ENCODE measurements at regions not wholly inside any gene's neighbourhood (a gene's known extent, or its start where the extent isn't known, plus 50 kb on each side); places are given as distances from the start of the nearest gene placed in this dataset.

GRCh38 chr2:7788736-7789135, 871.5 kb downstream of the RNF144A start:
- H3K36me3 ChIP-seq (replicated peaks in 1 of 2; ENCODE audit: control insufficient read depth in 1 of 2, insufficient read depth in 2 of 2, low read length in 2 of 2) = no peaks in the 10 kb centered on the region
- H3K27ac ChIP-seq (ENCODE audit: low read depth in 1 of 2, low read length in 2 of 2) = no peak overlapping the region
- no peaks in the 10 kb centered on the region for H3K4me1 ChIP-seq (ENCODE audit: control insufficient read depth in 1 of 2, insufficient read depth in 2 of 2, low read length in 2 of 2)
- Mint-ChIP-seq H3K27me3 (ENCODE audit: low read depth in 3 of 3) (peaks cover 0 to 3% (median 0%) of the 10 kb centered on the region in 3 donors), H3K9me3 (peaks cover 0 to 2% (median 0%) of the 10 kb centered on the region in 7 donors), H3K36me3 (no peaks in the 10 kb centered on the region), H3K4me1 (peaks cover 3% of the 10 kb centered on the region), H3K27ac (no peak overlapping the region), H3K4me3 (no peak overlapping the region)
- no peaks in the 10 kb centered on the region for H3K9me3 ChIP-seq (replicated peaks in 1 of 2; ENCODE audit: control insufficient read depth in 1 of 2, insufficient read depth in 1 of 2, low read length in 2 of 2)
- H3K4me2 ChIP-seq (replicated peaks; ENCODE audit: extremely low read depth, low read length, poor library complexity, severe bottlenecking) = no peak overlapping the region
- 100% methylated on average over 3 of the region's 8 CpGs for WGBS (ENCODE audit: insufficient coverage)
- no peaks in the 10 kb centered on the region for H3K79me2 ChIP-seq (ENCODE audit: insufficient read depth, low read length)
- no peaks in the 10 kb centered on the region for H3K27me3 ChIP-seq (ENCODE audit: control insufficient read depth in 2 of 2, insufficient read depth in 2 of 2, low read length in 2 of 2)
- no peak overlapping the region for H2AFZ ChIP-seq (ENCODE audit: insufficient read depth, low read depth, low read length, poor library complexity, severe bottlenecking)
- TF ChIP-seq, protein P1, sequence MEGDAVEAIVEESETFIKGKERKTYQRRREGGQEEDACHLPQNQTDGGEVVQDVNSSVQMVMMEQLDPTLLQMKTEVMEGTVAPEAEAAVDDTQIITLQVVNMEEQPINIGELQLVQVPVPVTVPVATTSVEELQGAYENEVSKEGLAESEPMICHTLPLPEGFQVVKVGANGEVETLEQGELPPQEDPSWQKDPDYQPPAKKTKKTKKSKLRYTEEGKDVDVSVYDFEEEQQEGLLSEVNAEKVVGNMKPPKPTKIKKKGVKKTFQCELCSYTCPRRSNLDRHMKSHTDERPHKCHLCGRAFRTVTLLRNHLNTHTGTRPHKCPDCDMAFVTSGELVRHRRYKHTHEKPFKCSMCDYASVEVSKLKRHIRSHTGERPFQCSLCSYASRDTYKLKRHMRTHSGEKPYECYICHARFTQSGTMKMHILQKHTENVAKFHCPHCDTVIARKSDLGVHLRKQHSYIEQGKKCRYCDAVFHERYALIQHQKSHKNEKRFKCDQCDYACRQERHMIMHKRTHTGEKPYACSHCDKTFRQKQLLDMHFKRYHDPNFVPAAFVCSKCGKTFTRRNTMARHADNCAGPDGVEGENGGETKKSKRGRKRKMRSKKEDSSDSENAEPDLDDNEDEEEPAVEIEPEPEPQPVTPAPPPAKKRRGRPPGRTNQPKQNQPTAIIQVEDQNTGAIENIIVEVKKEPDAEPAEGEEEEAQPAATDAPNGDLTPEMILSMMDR (IDR thresholded peaks at IDR 0.05) = no peak
- no peaks in the 10 kb centered on the region for H4K20me1 ChIP-seq (ENCODE audit: insufficient read depth, low read length)
- H3K4me3 ChIP-seq (replicated peaks in 1 of 3; ENCODE audit: low read depth in 2 of 3, low read length in 3 of 3) = no peak overlapping the region
- H3K9ac ChIP-seq (ENCODE audit: insufficient read depth, low read length, poor library complexity, severe bottlenecking) = no peak overlapping the region
- no peak for DNase-seq
- intact Hi-C loops (cut with micrococcal nuclease) = no loop called here

- no peak overlapping the region for H3K27ac ChIP-seq (ENCODE audit: low read depth in 1 of 2, low read length in 2 of 2)
- no peaks in the 10 kb centered on the region for H4K20me1 ChIP-seq (ENCODE audit: insufficient read depth, low read length)
- no peak overlapping the region for H3K27ac Mint-ChIP-seq
- H3K9ac ChIP-seq (ENCODE audit: insufficient read depth, low read length, poor library complexity, severe bottlenecking) = no peak overlapping the region
- intact Hi-C loops (cut with micrococcal nuclease) = no loop called here
- no peaks in the 10 kb centered on the region for H3K79me2 ChIP-seq (ENCODE audit: insufficient read depth, low read length)
- peaks cover 28 to 29% of the 10 kb centered on the region in 2 donors for H3K4me1 ChIP-seq (ENCODE audit: control insufficient read depth in 1 of 2, insufficient read depth in 2 of 2, low read length in 2 of 2)
- H3K27me3 Mint-ChIP-seq (ENCODE audit: low read depth in 3 of 3) = peaks cover 0 to 2% (median 0%) of the 10 kb centered on the region in 3 donors
- H3K9me3 Mint-ChIP-seq = peaks cover 0 to 2% (median 0%) of the 10 kb centered on the region in 7 donors
- no peak overlapping the region for H3K4me3 Mint-ChIP-seq
- WGBS (ENCODE audit: insufficient coverage) = 94% methylated on average over 4 of the region's 7 CpGs
- H2AFZ ChIP-seq (ENCODE audit: insufficient read depth, low read depth, low read length, poor library complexity, severe bottlenecking) = no peak overlapping the region
- no peaks in the 10 kb centered on the region for H3K36me3 ChIP-seq (replicated peaks in 1 of 2; ENCODE audit: control insufficient read depth in 1 of 2, insufficient read depth in 2 of 2, low read length in 2 of 2)
- H3K9me3 ChIP-seq (replicated peaks in 1 of 2; ENCODE audit: control insufficient read depth in 1 of 2, insufficient read depth in 1 of 2, low read length in 2 of 2) = no peaks in the 10 kb centered on the region
- DNase-seq = no peak
- H3K4me2 ChIP-seq (replicated peaks; ENCODE audit: extremely low read depth, low read length, poor library complexity, severe bottlenecking) = no peak overlapping the region
- H3K4me1 Mint-ChIP-seq = peaks cover 30% of the 10 kb centered on the region
- TF ChIP-seq, protein P1 (IDR thresholded peaks at IDR 0.05) = no peak
- no peak overlapping the region for H3K4me3 ChIP-seq (replicated peaks in 1 of 3; ENCODE audit: low read depth in 2 of 3, low read length in 3 of 3)
- H3K27me3 ChIP-seq (ENCODE audit: control insufficient read depth in 2 of 2, insufficient read depth in 2 of 2, low read length in 2 of 2) = no peaks in the 10 kb centered on the region
- H3K36me3 Mint-ChIP-seq = no peaks in the 10 kb centered on the region
Measured at GRCh38 chr2:7792031-7792651, 874.9 kb downstream of the RNF144A start.

Measured in CD14-positive monocyte (primary cell).